ENCODE measurements at regions not wholly inside any gene's neighbourhood (a gene's known extent, or its start where the extent isn't known, plus 50 kb on each side); places are given as distances from the start of the nearest gene placed in this dataset.

DNA sequence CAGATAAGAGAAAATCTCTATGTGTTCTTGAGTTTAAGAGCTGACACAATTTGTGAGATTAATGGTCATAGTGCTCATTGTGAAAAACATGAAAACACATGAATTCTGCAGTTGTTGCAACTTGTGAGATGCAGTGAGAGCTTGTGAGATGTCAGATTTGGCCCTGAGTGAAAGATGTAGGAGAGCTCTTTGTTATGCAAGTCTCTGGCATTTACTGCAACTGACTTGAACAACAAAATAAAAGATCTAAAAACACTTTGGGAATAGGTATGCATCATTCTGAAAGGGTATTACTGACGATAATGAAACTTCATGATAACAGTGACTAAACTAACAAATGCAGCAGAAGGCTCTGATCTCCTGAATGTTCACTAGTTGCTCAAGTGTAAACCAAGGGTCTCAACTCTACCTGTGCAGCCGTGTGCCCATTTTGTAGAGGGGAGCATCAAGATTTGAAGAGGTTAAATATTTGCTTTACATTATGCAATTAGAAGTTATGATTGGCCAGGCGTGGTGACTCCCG lies 50.8 kb upstream of the SMIM36 start:
- Mint-ChIP-seq H3K4me3 (ENCODE audit: unreplicated experiment) (no peak overlapping the region), H3K4me1 (ENCODE audit: insufficient read depth, unreplicated experiment) (no peaks in the 10 kb centered on the region), H3K27me3 (ENCODE audit: insufficient read depth, unreplicated experiment) (no peaks in the 10 kb centered on the region), H3K9me3 (ENCODE audit: unreplicated experiment) (no peaks in the 10 kb centered on the region), H3K27ac (ENCODE audit: low read depth, unreplicated experiment) (no peak overlapping the region), H3K36me3 (ENCODE audit: insufficient read depth, unreplicated experiment) (no peaks in the 10 kb centered on the region)
- ChIA-PET POLR2A (no interaction called here), CTCF (no interaction called here)
- TF ChIP-seq, protein P1, sequence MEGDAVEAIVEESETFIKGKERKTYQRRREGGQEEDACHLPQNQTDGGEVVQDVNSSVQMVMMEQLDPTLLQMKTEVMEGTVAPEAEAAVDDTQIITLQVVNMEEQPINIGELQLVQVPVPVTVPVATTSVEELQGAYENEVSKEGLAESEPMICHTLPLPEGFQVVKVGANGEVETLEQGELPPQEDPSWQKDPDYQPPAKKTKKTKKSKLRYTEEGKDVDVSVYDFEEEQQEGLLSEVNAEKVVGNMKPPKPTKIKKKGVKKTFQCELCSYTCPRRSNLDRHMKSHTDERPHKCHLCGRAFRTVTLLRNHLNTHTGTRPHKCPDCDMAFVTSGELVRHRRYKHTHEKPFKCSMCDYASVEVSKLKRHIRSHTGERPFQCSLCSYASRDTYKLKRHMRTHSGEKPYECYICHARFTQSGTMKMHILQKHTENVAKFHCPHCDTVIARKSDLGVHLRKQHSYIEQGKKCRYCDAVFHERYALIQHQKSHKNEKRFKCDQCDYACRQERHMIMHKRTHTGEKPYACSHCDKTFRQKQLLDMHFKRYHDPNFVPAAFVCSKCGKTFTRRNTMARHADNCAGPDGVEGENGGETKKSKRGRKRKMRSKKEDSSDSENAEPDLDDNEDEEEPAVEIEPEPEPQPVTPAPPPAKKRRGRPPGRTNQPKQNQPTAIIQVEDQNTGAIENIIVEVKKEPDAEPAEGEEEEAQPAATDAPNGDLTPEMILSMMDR (IDR thresholded peaks at IDR 0.05; ENCODE audit: unreplicated experiment): no peak
- BruUV-seq (replicated peaks): no TSS peak
- intact Hi-C loops (cut with micrococcal nuclease): no loop called here
- no peak for DNase-seq (ENCODE audit: unreplicated experiment)

DNA sequence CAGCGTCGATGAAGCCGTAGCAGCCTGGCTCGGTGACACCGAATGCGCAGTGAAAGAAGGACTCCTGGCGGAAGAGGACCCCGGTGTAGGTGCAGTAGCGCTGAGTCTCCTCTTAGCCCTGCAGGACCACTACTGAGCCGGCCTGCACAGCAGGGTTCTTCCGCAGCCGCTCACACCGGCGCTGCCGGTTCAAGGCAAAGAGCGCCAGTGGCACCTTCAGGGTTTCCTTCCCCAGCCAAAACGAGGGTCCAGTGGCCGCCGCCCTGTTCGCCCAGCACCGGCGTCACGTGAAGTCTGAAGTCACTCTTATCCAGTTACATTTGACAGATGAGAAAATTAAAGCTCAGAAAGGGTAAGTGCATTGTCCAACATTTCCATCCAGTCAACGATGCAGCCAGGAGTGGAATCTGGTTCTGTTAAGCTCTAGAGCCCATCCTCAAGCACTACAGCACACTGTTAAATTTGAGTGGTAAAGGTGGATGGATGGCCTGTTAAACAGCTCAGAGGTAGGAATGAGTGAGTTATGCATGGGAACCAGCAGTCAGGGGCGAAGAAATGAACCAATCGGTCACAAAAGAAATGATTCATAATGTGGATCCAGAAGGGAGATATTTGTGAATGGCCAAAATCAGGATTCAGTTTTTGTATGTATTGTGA lies 50.2 kb upstream of the SMIM36 start:
- Mint-ChIP-seq H3K36me3 (ENCODE audit: insufficient read depth, unreplicated experiment) (no peaks in the 10 kb centered on the region), H3K27me3 (ENCODE audit: insufficient read depth, unreplicated experiment) (no peaks in the 10 kb centered on the region), H3K9me3 (ENCODE audit: unreplicated experiment) (no peaks in the 10 kb centered on the region), H3K4me3 (ENCODE audit: unreplicated experiment) (no peak overlapping the region), H3K4me1 (ENCODE audit: insufficient read depth, unreplicated experiment) (no peaks in the 10 kb centered on the region), H3K27ac (ENCODE audit: low read depth, unreplicated experiment) (no peak overlapping the region)
- TF ChIP-seq, protein P1 (IDR thresholded peaks at IDR 0.05; ENCODE audit: unreplicated experiment): no peak
- CTCF ChIA-PET: no interaction called here
- no TSS peak for BruUV-seq (replicated peaks)
- intact Hi-C loops (cut with micrococcal nuclease): no loop called here
- DNase-seq (ENCODE audit: unreplicated experiment): no peak
- POLR2A ChIA-PET: no interaction called here
